Activated CD4-positive, alpha-beta T cell treated with anti-CD3 and anti-CD28 coated beads for 36 hours (primary cell): ENCODE measurements at regions not wholly inside any gene's neighbourhood (a gene's known extent, or its start where the extent isn't known, plus 50 kb on each side); places are given as distances from the start of the nearest gene placed in this dataset.

Experiments used
- ATAC-seq: fragments of 200-7000 bp; cut with Tn5 transposase; one replicate; pipeline ENCODE4 v1.10.0; 2021; ENCODE audit warnings: mild to moderate bottlenecking, moderate library complexity
- CTCF ChIA-PET: fragments of 350-600 bp; sonication (Branson Sonifier 250); formaldehyde crosslinking; loops from one replicate; lab custom pipeline; 2021; ENCODE audit warnings: antibody characterized with exemption; lab: Charles Lee
- POLR2A ChIA-PET: fragments of 350-600 bp; sonication (Branson Sonifier 250); formaldehyde crosslinking; loops from one replicate; lab custom pipeline; 2021; ENCODE audit warnings: antibody characterized with exemption, inconsistent platforms; lab: Charles Lee
- DNase-seq: peaks from one replicate; pipeline ENCODE4 v3.0.0-alpha.2; 2020
- H3K27ac Mint-ChIP-seq: one replicate; pipeline ENCODE4 v1.8.0; 2021; ENCODE audit warnings: mixed read lengths
- H3K27me3 Mint-ChIP-seq: one replicate; pipeline ENCODE4 v1.8.0; 2021; ENCODE audit warnings: mixed read lengths
- H3K36me3 Mint-ChIP-seq: one replicate; pipeline ENCODE4 v1.8.0; 2021; ENCODE audit warnings: low read depth, mixed read lengths
- H3K4me1 Mint-ChIP-seq: one replicate; pipeline ENCODE4 v1.8.0; 2021; ENCODE audit warnings: mixed read lengths
- H3K4me3 Mint-ChIP-seq: one replicate; pipeline ENCODE4 v1.8.0; 2021; ENCODE audit warnings: mild to moderate bottlenecking, moderate library complexity, mixed read lengths
- H3K9me3 Mint-ChIP-seq: one replicate; pipeline ENCODE4 v1.8.0; 2021; ENCODE audit warnings: low read depth, mixed read lengths
- intact Hi-C, 2 experiments: fragments of 100-400 bp; cut with DNase I in 1 of 2; cut with micrococcal nuclease in 1 of 2; formaldehyde crosslinking; loops; one replicate each; pipeline versions ENCODE4 v1.14.2 to v1.15.1; 2022 to 2024; cut with DNase I, micrococcal nuclease

- Mint-ChIP-seq H3K4me1 (peaks cover 2% of the 10 kb centered on the region), H3K27me3 (no peaks in the 10 kb centered on the region), H3K27ac (no peak overlapping the region), H3K4me3 (no peak overlapping the region), H3K36me3 (no peaks in the 10 kb centered on the region), H3K9me3 (no peaks in the 10 kb centered on the region)
- ChIA-PET POLR2A (interaction anchor here (0.6 kb wide), 1 partner anchor 22 kb away, joined by 7 read pairs; no protein-coding TSS in a partner anchor), CTCF (no interaction called here)
- intact Hi-C loops: no loop called here
- ATAC-seq (no peak), DNase-seq (no peak)
These were observed 54.7 kb upstream of the HK2 start for GRCh38 chr2:74779265-74779558.

GRCh38 chr2:74779587-74780135 is 54.3 kb upstream of the HK2 start:
- Mint-ChIP-seq H3K4me3 (no peak overlapping the region), H3K36me3 (no peaks in the 10 kb centered on the region), H3K9me3 (no peaks in the 10 kb centered on the region), H3K27me3 (no peaks in the 10 kb centered on the region), H3K4me1 (peaks cover 2% of the 10 kb centered on the region), H3K27ac (no peak overlapping the region)
- ChIA-PET CTCF (no interaction called here), POLR2A (interaction anchor here (0.6 kb wide), 1 partner anchor 22 kb away, joined by 7 read pairs; no protein-coding TSS in a partner anchor)
- intact Hi-C loops: no loop called here
- ATAC-seq (no peak), DNase-seq (no peak)
